OCI-LY7 (cell line): ENCODE measurements at regions not wholly inside any gene's neighbourhood (a gene's known extent, or its start where the extent isn't known, plus 50 kb on each side); places are given as distances from the start of the nearest gene placed in this dataset.

Experiments used
- CTCF ChIP-seq: fragments of 200-600 bp; sonication (generic); conservative IDR thresholded peaks from 2 replicates; pipeline ENCODE4 v1.5.1; 2014; ENCODE audit warnings: mild to moderate bottlenecking, antibody characterized with exemption, low read length, moderate library complexity, mixed read lengths
- EZH2phosphoT487 ChIP-seq: fragments of 200-600 bp; sonication (generic); IDR thresholded peaks from 2 replicates; pipeline ENCODE4 v1.6.1; 2018; ENCODE audit warnings: low read depth, borderline replicate concordance, mild to moderate bottlenecking, mixed run types, antibody characterized with exemption, low read length, moderate library complexity, mixed read lengths

- TF ChIP-seq CTCF (no peak), EZH2phosphoT487 (no peak)
Observed at GRCh38 chr2:59856391-59856790, 697.1 kb downstream of the BCL11A start.
